ENCODE measurements at regions not wholly inside any gene's neighbourhood (a gene's known extent, or its start where the extent isn't known, plus 50 kb on each side); places are given as distances from the start of the nearest gene placed in this dataset.

DNA sequence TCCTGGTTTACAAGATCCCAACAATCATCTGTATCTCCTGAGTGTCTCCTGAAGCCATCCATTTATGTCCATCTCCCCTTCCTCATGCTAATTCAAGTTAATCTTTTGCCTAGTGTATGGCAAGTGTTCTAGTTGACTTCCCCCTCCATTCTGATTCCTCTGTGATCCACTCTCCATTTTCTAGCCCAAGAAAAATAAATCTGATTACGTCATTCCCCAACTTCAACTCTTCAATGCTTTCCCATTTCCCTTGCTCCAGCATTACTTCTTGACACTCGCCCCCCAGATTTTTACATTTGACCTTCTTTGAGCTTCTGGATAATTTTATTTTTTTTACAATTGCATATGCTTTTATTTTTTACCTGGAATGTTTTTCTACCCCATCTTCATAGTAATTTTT lies 640.8 kb downstream of the TBC1D4 start:
- Histone ChIP-seq H3K4me3 (no peak overlapping the region), H3K9me3 (no peaks in the 10 kb centered on the region), H3K4me1 (no peaks in the 10 kb centered on the region), H3K36me3 (no peaks in the 10 kb centered on the region), H3K27me3 (replicated peaks in 1 of 7) (no peaks in the 10 kb centered on the region), H3K27ac (no peak overlapping the region)
- no peak for TF ChIP-seq CTCF (IDR thresholded peaks at IDR 0.05 in 8 of 11, conservative IDR thresholded peaks at IDR 0.05 in 3 of 11)
- no peak for TF ChIP-seq POLR2AphosphoS5 (IDR thresholded peaks at IDR 0.05)
- TF ChIP-seq POLR2A (IDR thresholded peaks at IDR 0.05): no peak
- 78 to 92% (median 82%) methylated on average over 2 of the region's 2 CpGs for WGBS, 5 donors
- no peak for DNase-seq
- intact Hi-C loops (cut with DNase I; ENCODE audit: low total_unique reads): no loop called here

GRCh38 chr13:74839656-74840055 lies 642.3 kb downstream of the TBC1D4 start:
- H3K4me1 ChIP-seq: no peaks in the 10 kb centered on the region
- no peak overlapping the region for H3K4me3 ChIP-seq
- DNase-seq: no peak
- no peak overlapping the region for H3K27ac ChIP-seq
- no peak for TF ChIP-seq POLR2A (IDR thresholded peaks at IDR 0.05)
- H3K36me3 ChIP-seq: no peaks in the 10 kb centered on the region
- H3K9me3 ChIP-seq: no peaks in the 10 kb centered on the region
- H3K27me3 ChIP-seq (replicated peaks in 1 of 7): no peaks in the 10 kb centered on the region
- intact Hi-C loops (cut with DNase I; ENCODE audit: low total_unique reads): no loop called here

DNA sequence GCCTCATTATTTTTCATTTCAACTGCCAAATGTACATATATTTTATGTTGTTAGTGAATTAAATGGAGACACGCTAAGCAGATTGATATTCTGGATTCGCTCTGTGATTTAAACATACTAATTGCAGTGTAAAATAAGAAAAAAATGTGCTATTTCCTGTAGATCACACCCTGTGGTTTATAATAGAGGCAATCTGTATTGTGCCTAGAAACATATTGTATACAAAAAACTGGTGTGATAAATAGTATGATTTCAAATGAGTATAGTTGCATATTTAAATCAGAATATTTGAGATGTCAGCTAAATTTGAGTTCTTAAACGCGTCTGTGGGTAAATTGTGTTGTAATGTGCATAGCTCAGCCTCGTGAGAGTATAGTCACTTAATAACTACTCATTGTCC lies 643.9 kb downstream of the TBC1D4 start:
- intact Hi-C loops (cut with DNase I; ENCODE audit: low total_unique reads): no loop called here
- no peaks in the 10 kb centered on the region for H3K36me3 ChIP-seq
- 87 to 93% (median 91%) methylated on average over 5 of the region's 5 CpGs for WGBS, 5 donors
- no peaks in the 10 kb centered on the region for H3K4me1 ChIP-seq
- H3K27ac ChIP-seq: no peak overlapping the region
- DNase-seq: no peak
- H3K27me3 ChIP-seq (replicated peaks in 1 of 7): no peaks in the 10 kb centered on the region
- TF ChIP-seq POLR2A (IDR thresholded peaks at IDR 0.05): no peak
- no peaks in the 10 kb centered on the region for H3K9me3 ChIP-seq
- H3K4me3 ChIP-seq: no peak overlapping the region

DNA sequence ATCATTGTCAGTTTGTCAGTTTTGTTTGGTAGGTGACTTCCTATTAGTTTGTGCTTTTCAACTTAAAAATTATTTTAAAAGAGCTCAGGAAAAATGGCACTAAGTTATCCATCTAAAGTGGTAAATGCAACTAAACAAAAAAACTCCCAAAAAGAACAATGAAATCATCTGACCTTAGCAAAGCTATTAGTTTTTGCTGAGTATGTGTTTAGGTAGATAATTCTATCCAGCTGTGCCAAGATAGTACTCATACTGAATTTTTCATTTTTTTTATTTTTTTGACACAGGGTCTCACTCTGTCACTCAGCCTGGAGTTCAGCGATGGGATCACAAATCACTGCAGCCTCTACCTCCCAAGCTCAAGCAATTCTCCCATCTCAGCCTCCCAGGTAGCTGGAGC lies 645.3 kb downstream of the TBC1D4 start:
- Histone ChIP-seq H3K36me3 (no peaks in the 10 kb centered on the region), H3K27me3 (replicated peaks in 1 of 7) (no peaks in the 10 kb centered on the region), H3K4me1 (no peaks in the 10 kb centered on the region), H3K9me3 (no peaks in the 10 kb centered on the region), H3K27ac (no peak overlapping the region), H3K4me3 (no peak overlapping the region)
- no peak for DNase-seq
- intact Hi-C loops (cut with DNase I; ENCODE audit: low total_unique reads): no loop called here
- TF ChIP-seq POLR2AphosphoS5 (IDR thresholded peaks at IDR 0.05) (no peak), CTCF (IDR thresholded peaks at IDR 0.05 in 8 of 11, conservative IDR thresholded peaks at IDR 0.05 in 3 of 11) (no peak), POLR2A (IDR thresholded peaks at IDR 0.05) (no peak)
- WGBS, 5 donors: 90 to 100% (median 93%) methylated on average over 1 of the region's 1 CpG

DNA sequence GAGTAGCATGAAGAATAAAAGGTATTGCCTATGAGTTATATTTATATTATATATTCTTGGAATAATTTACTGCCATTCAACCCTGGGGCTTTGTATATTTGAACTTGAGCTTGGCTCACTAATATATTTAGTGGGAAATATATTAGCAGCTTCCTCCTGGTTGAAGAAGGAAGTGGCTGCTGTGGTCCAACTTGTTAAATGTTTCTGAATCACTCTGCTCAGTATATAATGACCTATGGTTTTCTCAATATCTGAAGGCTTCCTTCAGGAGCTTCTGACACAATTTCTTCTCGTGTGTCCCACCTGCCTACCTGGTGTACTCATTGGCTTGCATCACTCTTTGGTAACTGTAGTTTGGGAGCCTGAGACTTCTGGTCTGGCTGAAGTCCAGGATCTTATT lies 646.4 kb downstream of the TBC1D4 start:
- Histone ChIP-seq H3K9me3 (no peaks in the 10 kb centered on the region), H3K27ac (no peak overlapping the region), H3K36me3 (no peaks in the 10 kb centered on the region), H3K4me1 (no peaks in the 10 kb centered on the region), H3K4me3 (no peak overlapping the region), H3K27me3 (replicated peaks in 1 of 7) (no peaks in the 10 kb centered on the region)
- TF ChIP-seq POLR2A (IDR thresholded peaks at IDR 0.05) (no peak), POLR2AphosphoS5 (IDR thresholded peaks at IDR 0.05) (no peak), CTCF (IDR thresholded peaks at IDR 0.05 in 8 of 11, conservative IDR thresholded peaks at IDR 0.05 in 3 of 11) (no peak)
- WGBS, 5 donors: 42 to 82% (median 53%) methylated on average over 1 of the region's 1 CpG
- no peak for DNase-seq
- intact Hi-C loops (cut with DNase I; ENCODE audit: low total_unique reads): no loop called here

Measured in spleen (tissue), 11 donors.